KBM-7 (cell line): ENCODE measurements at regions not wholly inside any gene's neighbourhood (a gene's known extent, or its start where the extent isn't known, plus 50 kb on each side); places are given as distances from the start of the nearest gene placed in this dataset.
A peak's percentile ranks its signal among the peaks of the same experiment; 100 is the strongest.

Source experiments
- DNase-seq: peaks from one replicate; pipeline ENCODE4 v3.0.0-alpha.2; 2015
- in situ Hi-C: fragments of 300-500 bp; cut with MboI; formaldehyde crosslinking; loops from 2 replicates; pipeline ENCODE4 v1.14.3; 2020; ENCODE audit warnings: low sequenced_read_pairs, low pct_unique_long_range_greater_than_20kb, mixed read lengths

DNA sequence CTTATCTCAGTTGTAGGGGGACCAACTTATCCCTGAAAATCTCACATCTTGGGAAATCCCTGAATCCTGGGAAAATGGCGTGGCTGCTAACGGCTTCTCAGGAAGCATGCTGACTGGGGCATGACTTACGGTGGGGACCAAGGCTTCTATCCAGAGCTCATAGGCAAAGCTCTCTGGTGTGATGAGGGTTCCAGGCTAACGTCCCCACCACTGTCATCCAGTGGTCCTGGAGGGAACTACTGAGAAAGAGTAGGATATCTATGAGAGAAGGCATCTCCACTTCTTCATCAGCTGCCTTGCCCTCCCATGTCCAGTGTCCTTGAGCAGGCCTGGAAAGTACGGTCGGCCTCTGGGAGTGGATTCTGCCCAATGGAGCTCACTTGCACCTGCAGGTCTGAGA, 210.4 kb upstream of the B3GAT1 start:
- in situ Hi-C loops: no loop called here
- no peak for DNase-seq

- no peak for DNase-seq
- in situ Hi-C loops: no loop called here
Observed at GRCh38 chr11:134617360-134617759, 205.3 kb upstream of the B3GAT1 start.

DNA sequence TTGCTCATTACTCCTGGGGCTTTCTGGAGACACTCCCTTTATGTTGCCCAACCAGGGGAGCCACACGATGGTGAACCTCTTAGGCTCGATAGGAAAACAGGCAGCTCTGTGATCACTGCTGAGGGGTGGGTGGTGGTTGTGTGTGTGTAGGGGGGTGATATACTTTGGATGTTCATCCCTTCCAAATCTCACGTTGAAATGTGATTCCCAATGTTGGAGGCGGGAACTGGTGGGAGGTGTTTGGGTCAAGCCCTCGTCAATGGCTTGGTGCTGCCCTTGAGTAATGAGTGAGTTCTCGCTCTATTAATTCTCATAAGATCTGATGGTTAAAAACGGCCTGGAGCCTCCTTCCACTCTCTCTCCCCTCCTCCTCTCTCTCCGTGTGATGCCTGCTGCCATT, 204.0 kb upstream of the B3GAT1 start:
- in situ Hi-C loops: no loop called here
- no peak for DNase-seq

DNA sequence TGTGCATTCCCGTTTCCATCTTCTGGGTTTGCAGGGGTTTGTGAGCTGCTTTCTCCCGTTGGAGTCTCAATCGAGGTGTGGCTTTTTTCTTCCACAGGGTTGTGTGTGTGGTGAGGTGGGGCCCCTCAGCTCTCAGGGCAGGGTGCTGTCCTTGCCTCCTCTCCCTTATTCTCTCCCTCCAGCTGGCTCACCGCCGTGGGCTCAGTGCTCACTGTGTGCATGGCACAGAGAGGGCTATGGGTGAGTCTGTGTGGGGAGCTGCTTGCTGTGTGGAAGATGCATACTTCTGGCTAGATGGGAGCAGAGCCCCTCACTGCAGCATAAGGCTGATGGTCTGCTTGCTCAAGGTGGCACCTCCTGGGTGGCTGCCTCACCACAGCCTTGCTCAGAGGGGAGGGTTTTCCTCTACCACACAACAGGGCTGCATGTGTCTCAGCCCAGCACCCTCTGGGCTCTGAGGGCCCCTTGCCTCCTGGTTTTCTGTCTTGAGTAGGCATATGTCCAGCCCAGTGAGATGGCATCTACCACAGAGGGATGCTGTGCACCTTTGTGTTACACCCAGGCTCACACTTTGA, 203.1 kb upstream of the B3GAT1 start:
- DNase-seq: no peak
- in situ Hi-C loops: no loop called here

DNA sequence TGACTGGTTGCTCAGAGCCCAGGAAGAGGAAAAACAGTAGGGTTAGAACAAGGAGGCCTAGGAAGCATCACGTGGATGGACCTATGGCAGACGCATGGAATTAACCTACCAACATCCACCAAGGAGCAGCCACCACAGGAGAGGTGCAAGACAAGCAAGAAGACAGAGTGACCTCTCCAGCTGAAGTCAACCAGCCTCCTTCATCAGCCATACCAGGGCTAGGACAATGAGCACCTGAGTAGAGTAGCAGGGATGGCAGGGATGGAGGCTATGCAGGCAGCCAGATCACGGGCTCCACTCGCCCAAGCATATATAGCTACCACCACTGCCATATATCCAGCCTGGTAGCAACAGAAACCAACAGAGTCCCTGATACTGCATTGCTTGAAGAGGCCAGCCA, 202.1 kb upstream of the B3GAT1 start:
- in situ Hi-C loops: no loop called here
- DNase-seq: no peak

GRCh38 chr11:134613646-134614045, 201.6 kb upstream of the B3GAT1 start:
- no peak for DNase-seq
- in situ Hi-C loops: no loop called here

- DNase-seq: no peak
Observed at GRCh38 chr11:134612140-134613030, 200.3 kb upstream of the B3GAT1 start.

DNA sequence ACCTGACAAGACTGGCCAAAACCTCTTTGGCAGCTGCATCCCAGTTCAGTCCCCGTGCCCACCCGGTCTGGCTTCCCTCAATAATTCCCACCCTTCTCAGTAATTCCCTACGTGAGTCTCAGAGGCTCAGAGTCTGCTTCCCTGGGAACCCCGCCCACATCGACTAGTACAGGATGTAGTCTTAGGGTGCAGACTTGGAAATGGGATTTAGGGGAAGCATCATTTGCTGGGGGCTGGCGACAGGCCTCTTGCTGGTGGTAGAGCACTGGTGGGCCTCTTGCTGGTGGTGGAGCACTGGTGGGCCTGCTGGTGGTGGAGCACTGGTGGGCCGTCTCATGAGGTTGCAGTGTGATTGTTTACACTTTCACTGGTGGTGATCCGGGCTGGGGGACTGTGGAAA, 199.5 kb upstream of the B3GAT1 start:
- in situ Hi-C loops: no loop called here
- no peak for DNase-seq

More at GRCh38 chr11:134612140-134613030, 200.3 kb upstream of the B3GAT1 start:
- in situ Hi-C loops: no loop called here

DNA sequence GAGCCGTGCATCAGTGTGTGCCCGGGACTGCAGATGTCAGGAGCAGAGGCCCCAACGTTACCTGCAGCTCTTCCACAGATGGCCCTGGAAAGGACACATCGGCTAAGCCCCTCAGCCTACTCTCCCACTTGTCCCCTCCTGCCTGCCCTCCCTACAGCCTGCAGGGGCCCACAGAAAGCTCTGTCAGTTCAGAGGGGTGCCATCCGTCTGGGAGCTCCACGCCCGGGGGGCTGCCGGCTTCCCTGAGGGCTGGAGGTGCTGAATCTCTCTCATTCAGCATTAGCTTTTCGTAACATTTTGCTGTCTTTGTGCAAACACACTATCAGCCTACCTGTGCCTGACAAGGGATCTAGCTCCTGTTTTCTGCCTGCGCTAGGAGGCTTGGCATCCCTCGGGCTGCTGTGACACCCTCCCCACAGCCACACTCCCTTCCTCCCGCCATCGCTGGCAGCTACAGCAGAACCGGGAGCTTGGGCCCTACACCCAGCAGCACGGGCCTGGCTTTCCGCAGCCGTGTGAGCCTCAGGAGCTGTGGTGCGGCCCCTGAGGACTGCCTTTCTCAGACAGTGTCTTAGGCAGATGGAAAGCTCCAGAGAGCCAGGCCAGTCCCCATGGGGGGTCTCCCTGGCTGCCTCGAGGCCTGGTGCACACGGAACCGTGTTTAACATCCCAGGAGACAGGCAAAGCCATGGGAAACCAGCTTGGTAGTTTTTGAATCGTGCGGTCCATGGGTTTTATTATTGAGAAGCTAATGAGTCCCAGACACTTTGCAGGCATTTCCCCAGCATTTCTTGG, 198.3 kb upstream of the B3GAT1 start:
- no peak for DNase-seq
- in situ Hi-C loops: no loop called here

DNA sequence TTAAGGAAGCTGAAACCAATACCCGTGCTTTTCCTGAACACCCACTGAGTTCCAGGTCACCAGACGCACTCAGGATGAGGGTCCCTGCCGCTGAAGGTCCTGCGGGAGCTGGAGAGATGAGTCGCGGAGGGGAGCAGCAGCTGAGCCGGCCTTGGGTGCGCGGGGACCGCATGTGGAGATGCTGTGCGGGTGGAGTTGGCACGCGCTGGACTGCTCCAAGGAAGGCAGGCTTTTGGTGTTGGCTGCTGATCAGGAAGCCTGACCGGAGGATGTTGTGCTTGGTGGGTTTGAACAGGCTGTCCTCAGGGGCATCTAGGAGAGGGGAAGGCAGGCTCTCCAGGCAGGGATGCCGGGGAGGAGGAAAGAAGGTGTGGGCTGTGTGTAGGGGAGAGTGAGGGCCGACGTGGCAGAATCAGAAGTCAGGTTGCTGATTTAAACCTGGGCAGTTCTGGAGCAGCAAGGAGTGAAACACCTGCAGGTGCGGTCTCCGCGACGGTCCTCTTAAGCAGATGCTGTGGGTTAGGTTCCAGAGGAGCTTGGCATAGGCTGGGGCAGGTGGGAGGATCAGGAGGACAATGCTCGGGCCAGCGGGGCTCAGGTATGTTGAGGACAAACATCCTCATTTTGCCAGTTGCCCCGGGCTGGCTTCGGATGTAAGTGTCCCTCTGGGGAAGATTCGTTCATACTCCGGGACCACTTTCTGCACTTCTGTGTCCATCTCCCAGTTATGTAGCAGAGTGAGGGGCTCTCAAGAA, 197.5 kb upstream of the B3GAT1 start:
- in situ Hi-C loops: no loop called here
- no peak for DNase-seq

GRCh38 chr11:134607963-134608750, 196.1 kb upstream of the B3GAT1 start:
- in situ Hi-C loops: no loop called here
- no peak for DNase-seq

DNA sequence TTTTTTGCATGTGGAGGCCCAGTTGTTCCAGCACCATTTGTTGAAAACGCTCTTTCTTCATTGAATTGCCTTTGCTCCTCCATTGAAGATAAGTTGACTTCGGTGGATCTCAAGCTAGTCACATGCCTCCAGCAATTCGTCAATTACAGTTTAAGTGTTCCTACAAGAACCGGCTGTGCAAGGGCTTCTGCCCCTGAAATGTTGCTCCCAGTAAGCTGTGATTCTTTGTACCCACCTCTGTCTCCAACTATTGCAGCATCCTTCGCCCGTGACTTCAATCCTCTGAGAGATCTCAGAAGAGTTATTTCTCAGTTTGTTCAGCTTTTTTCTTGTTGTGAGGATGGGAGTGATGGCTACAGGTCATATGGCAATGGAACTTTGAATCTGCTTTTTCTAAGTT, 194.2 kb upstream of the B3GAT1 start:
- DNase-seq: no peak
- in situ Hi-C loops: no loop called here

DNA sequence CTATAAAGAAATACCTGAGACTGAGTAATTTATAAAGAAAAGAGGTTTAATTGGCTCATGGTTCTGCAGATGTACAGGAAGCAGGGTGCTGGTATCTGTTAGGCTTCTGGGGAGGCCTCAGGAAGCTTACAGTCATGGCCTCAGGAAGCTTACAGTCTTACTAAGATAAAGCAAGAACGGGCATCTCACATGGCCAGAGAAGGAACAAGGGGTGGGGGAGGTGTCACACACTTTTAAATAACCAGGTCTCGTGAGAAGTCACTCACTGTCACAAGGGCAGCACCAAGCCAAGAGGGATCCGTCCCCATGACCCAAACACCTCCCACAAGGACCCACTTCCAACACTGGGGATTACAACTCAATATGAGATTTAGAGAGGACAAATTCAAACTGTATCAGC, 192.8 kb upstream of the B3GAT1 start:
- in situ Hi-C loops: no loop called here
- no peak for DNase-seq

DNA sequence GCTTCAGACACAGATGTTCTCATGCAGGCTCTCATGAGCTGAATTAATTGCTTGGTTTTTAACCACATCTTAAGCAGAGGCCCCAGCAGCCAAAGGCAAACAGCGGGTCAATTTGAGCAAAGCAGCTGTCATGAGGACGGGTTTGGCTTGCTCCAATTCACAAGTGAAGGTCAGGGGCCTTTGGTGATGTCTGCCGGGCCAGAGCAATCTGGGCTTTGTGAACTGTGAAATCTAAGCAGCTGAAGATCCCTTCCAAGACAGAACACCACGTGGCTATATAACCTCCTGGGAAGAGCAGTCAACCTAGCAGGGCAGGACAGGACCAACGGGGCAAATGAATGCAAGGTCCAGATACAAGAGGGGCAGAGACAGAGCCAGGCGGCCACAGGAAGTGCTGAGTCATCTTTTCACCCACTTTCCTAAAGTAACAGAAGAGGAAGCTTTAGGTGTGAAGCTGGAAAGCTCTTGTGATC, 187.3 kb upstream of the B3GAT1 start:
- no peak for DNase-seq
- in situ Hi-C loops: no loop called here

DNA sequence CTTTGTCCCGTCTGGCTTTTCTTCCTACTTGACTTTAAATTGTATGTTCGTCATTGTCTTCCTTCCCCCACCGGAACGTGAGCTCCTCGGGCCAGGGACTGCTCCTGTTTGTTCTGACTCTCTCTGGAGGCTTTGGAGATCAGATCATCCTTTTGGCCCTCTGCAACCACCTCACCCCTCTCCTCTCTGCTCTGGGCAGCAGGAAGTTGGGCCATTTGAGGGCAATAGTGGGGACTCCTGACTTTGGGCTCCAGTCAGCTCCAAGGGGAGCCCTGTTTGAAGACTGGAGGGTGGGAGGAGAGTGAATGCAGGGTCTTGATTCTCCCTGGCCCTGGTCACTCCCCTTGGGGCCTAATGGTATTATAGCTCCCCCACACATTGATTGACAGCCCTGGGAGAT, 186.3 kb upstream of the B3GAT1 start:
- in situ Hi-C loops: no loop called here

GRCh38 chr11:134597452-134597851, 185.4 kb upstream of the B3GAT1 start:
- no peak for DNase-seq
- in situ Hi-C loops: no loop called here

More for the DNA sequence above, 186.3 kb upstream of the B3GAT1 start:
- DNase-seq: no peak

- in situ Hi-C loops: no loop called here
- no peak for DNase-seq
Observed at GRCh38 chr11:134596404-134596803, 184.4 kb upstream of the B3GAT1 start.

- in situ Hi-C loops: no loop called here
- peak; percentile 57 for DNase-seq
Observed at GRCh38 chr11:134592391-134592990, 180.4 kb upstream of the B3GAT1 start.
